ENCODE measurements at regions not wholly inside any gene's neighbourhood (a gene's known extent, or its start where the extent isn't known, plus 50 kb on each side); places are given as distances from the start of the nearest gene placed in this dataset.
A peak's percentile ranks its signal among the peaks of the same experiment; 100 is the strongest.
"Not testable (repeated sequence)": the region's sequence is repeated elsewhere in the genome, so short reads cannot be mapped to it uniquely, and the experiment has no call there.

DNA sequence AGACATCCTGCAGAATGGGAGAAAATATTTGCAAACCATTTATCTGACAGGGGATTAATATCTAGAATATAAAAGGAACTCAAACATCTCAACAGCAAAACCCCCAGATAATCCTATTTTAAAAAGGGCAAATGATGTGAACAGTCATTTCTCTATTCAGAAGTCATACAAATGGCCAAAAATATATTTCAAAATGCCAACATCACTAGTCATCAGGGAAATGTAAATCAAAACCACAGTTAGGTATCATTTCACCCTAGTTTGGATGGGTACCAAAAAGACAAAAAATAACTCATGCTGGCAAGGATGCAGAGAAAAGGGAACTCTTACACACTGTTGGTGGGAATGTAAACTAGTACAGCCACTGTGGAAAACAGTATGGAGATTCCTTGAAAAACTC lies 70.0 kb downstream of the TBR1 start:
- Histone ChIP-seq H2AFZ (ENCODE audit: low read length) (no peak overlapping the region), H3K4me2 (ENCODE audit: low read length) (0 out of 2 replicates have a peak overlapping the region, but pooled peaks have one; percentile 2), H3K4me3 (ENCODE audit: low read length) (no peak overlapping the region), H3F3A (ENCODE audit: low read length, unreplicated experiment) (no peaks in the 10 kb centered on the region), H3K4me1 (ENCODE audit: insufficient read depth, low read length) (peaks cover 29% of the 10 kb centered on the region), H3K27me3 (ENCODE audit: low read length) (no peaks in the 10 kb centered on the region), H3K79me2 (ENCODE audit: low read length) (no peaks in the 10 kb centered on the region), H3K27ac (ENCODE audit: low read length) (0 out of 2 replicates have a peak overlapping the region, but pooled peaks have one; percentile 6), H3K9ac (ENCODE audit: low read length) (no peak overlapping the region), H3K36me3 (ENCODE audit: low read depth, low read length) (no peaks in the 10 kb centered on the region), H3K9me3 (ENCODE audit: low read length) (peaks cover 8% of the 10 kb centered on the region), H3K9me2 (replicated peaks; ENCODE audit: low read length) (no peaks in the 10 kb centered on the region), H4K20me1 (ENCODE audit: low read length) (no peaks in the 10 kb centered on the region)
- no TSS peak for BruUV-seq (replicated peaks)
- CTCF ChIA-PET: no interaction called here
- POLR2A ChIA-PET (ENCODE audit: unreplicated experiment): no interaction called here
- no peak for TF ChIP-seq EZH2phosphoT487 (IDR thresholded peaks at IDR 0.05; ENCODE audit: borderline replicate concordance, low read length)
- DNase-seq: peak; percentile 90
- peak; percentile 77 for ATAC-seq
- intact Hi-C loops (cut with micrococcal nuclease): no loop called here

DNA sequence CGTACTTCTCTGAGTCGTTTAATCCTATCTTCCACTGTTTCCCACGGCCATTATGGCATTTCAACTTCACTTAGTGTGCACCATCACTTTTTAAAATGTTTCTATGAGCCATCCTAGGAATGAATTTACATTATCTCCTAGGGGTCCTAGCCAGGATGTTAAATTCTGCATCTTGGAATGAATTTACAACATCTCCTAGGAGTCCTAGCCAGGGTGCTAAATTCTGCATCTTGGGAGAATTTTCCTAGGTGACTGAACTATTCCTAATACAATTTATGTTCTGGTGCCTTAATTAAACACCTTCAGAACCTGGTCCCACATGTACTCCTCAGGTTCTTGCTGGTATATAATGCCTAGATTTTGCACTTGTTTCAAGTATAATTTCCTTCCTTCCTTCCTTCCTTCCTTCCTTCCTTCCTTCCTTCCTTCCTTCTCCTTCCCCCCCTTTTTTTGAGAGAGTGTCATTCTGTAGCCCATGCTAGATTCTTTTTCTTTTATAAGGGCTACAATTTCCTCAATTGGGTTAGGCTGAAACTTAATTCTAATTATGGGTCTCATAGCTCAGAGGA lies 72.1 kb downstream of the TBR1 start:
- DNase-seq: no peak
- Histone ChIP-seq H2AFZ (ENCODE audit: low read length) (no peak overlapping the region), H3K4me3 (ENCODE audit: low read length) (no peak overlapping the region), H3K36me3 (ENCODE audit: low read depth, low read length) (no peaks in the 10 kb centered on the region), H3K79me2 (ENCODE audit: low read length) (no peaks in the 10 kb centered on the region), H3K9ac (ENCODE audit: low read length) (no peak overlapping the region), H3K27me3 (ENCODE audit: low read length) (no peaks in the 10 kb centered on the region), H3K27ac (ENCODE audit: low read length) (no peak overlapping the region), H3F3A (ENCODE audit: low read length, unreplicated experiment) (no peaks in the 10 kb centered on the region), H3K9me2 (replicated peaks; ENCODE audit: low read length) (no peaks in the 10 kb centered on the region), H3K4me2 (ENCODE audit: low read length) (no peak overlapping the region), H3K4me1 (ENCODE audit: insufficient read depth, low read length) (peaks cover 29% of the 10 kb centered on the region), H3K9me3 (ENCODE audit: low read length) (no peaks in the 10 kb centered on the region), H4K20me1 (ENCODE audit: low read length) (no peaks in the 10 kb centered on the region)
- TF ChIP-seq, protein P1, sequence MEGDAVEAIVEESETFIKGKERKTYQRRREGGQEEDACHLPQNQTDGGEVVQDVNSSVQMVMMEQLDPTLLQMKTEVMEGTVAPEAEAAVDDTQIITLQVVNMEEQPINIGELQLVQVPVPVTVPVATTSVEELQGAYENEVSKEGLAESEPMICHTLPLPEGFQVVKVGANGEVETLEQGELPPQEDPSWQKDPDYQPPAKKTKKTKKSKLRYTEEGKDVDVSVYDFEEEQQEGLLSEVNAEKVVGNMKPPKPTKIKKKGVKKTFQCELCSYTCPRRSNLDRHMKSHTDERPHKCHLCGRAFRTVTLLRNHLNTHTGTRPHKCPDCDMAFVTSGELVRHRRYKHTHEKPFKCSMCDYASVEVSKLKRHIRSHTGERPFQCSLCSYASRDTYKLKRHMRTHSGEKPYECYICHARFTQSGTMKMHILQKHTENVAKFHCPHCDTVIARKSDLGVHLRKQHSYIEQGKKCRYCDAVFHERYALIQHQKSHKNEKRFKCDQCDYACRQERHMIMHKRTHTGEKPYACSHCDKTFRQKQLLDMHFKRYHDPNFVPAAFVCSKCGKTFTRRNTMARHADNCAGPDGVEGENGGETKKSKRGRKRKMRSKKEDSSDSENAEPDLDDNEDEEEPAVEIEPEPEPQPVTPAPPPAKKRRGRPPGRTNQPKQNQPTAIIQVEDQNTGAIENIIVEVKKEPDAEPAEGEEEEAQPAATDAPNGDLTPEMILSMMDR (conservative IDR thresholded peaks at IDR 0.05; ENCODE audit: low read depth, low read length): no peak
- TF ChIP-seq EZH2phosphoT487 (IDR thresholded peaks at IDR 0.05; ENCODE audit: borderline replicate concordance, low read length) (no peak), EZH2 (IDR thresholded peaks at IDR 0.05; ENCODE audit: low read length, unreplicated experiment) (no peak)
- POLR2A ChIA-PET (ENCODE audit: unreplicated experiment): no interaction called here
- no TSS peak for BruUV-seq (replicated peaks)
- no peak for ATAC-seq
- intact Hi-C loops (cut with micrococcal nuclease): no loop called here
- CTCF ChIA-PET: no interaction called here

DNA sequence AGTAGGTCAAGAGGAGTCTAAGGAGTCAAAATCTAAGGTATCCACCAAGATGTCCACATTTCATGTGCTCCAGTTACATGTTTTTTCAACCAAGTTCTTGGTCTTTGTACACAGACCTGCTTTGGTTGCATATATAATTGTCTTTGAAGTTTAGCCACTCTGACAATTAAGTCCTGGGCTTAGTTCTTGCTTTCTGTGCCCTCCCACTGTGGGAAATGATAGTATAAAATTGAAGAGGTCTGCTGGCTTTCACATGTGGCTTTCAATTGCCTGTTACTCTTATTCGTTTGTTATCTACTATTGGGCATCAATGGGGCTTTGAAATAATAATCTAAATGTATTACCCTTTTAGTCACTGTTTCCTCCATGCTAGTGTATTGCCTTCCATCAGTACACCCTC lies 72.8 kb downstream of the TBR1 start:
- Histone ChIP-seq H3K4me1 (ENCODE audit: insufficient read depth, low read length) (peaks cover 27% of the 10 kb centered on the region), H3F3A (ENCODE audit: low read length, unreplicated experiment) (no peaks in the 10 kb centered on the region), H3K4me2 (ENCODE audit: low read length) (no peak overlapping the region), H3K36me3 (ENCODE audit: low read depth, low read length) (no peaks in the 10 kb centered on the region), H3K79me2 (ENCODE audit: low read length) (no peaks in the 10 kb centered on the region), H3K27me3 (ENCODE audit: low read length) (no peaks in the 10 kb centered on the region), H3K27ac (ENCODE audit: low read length) (no peak overlapping the region), H3K9me2 (replicated peaks; ENCODE audit: low read length) (no peaks in the 10 kb centered on the region), H4K20me1 (ENCODE audit: low read length) (no peaks in the 10 kb centered on the region), H3K9ac (ENCODE audit: low read length) (no peak overlapping the region), H3K9me3 (ENCODE audit: low read length) (no peaks in the 10 kb centered on the region), H2AFZ (ENCODE audit: low read length) (no peak overlapping the region), H3K4me3 (ENCODE audit: low read length) (no peak overlapping the region)
- POLR2A ChIA-PET (ENCODE audit: unreplicated experiment): no interaction called here
- intact Hi-C loops (cut with micrococcal nuclease): no loop called here
- CTCF ChIA-PET: no interaction called here
- ATAC-seq (no peak), DNase-seq (no peak)
- BruUV-seq (replicated peaks): no TSS peak
- TF ChIP-seq EZH2phosphoT487 (IDR thresholded peaks at IDR 0.05; ENCODE audit: borderline replicate concordance, low read length) (no peak), EZH2 (IDR thresholded peaks at IDR 0.05; ENCODE audit: low read length, unreplicated experiment) (no peak)
- TF ChIP-seq, protein P1 (conservative IDR thresholded peaks at IDR 0.05; ENCODE audit: low read depth, low read length): no peak

DNA sequence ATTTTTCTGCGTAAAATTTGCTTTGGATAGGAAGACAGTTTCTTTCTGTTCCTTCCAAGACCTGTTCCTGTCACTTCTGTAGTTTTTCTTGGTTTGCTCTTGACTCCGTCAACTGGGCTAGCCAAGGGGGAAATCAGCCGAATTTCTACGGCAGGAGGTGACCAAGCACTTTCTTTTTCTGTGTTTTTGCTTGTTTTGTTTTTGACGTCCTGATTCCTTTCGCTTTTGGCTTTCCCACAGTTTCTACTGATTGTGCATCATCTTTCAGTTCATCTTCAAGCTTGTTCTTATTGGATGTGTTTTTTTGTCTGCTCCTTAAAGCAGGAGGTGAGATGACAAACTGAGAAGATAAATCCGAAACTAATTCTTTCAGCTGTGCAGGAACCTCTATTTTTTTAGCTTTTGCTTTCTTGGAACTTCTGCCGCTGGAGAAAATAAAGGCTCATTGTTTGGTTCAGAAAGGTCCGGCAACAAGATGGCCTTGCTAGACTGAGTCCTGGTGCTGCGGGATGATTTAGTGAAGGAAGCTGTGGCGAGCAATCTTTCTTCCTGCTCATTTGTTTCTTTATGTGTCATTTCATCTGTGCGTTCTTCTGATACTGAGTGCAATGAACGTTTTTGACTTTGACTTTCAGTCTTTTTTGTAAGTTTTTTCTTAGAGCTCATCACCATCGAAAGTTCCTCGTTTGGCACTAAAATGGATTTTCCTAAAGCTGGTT lies 85.0 kb downstream of the TBR1 start:
- POLR2A ChIA-PET (ENCODE audit: unreplicated experiment); H3K27ac ChIP-seq (ENCODE audit: low read length); intact Hi-C loops (cut with micrococcal nuclease); H3F3A ChIP-seq (ENCODE audit: low read length, unreplicated experiment); H3K79me2 ChIP-seq (ENCODE audit: low read length); BruUV-seq (replicated peaks); H3K4me1 ChIP-seq (ENCODE audit: insufficient read depth, low read length); H3K9ac ChIP-seq (ENCODE audit: low read length); H4K20me1 ChIP-seq (ENCODE audit: low read length); H3K9me3 ChIP-seq (ENCODE audit: low read length); H3K36me3 ChIP-seq (ENCODE audit: low read depth, low read length); H3K27me3 ChIP-seq (ENCODE audit: low read length); DNase-seq; ATAC-seq; H3K4me2 ChIP-seq (ENCODE audit: low read length); CTCF ChIA-PET; H2AFZ ChIP-seq (ENCODE audit: low read length); H3K4me3 ChIP-seq (ENCODE audit: low read length); H3K9me2 ChIP-seq (replicated peaks; ENCODE audit: low read length): not testable (repeated sequence)

DNA sequence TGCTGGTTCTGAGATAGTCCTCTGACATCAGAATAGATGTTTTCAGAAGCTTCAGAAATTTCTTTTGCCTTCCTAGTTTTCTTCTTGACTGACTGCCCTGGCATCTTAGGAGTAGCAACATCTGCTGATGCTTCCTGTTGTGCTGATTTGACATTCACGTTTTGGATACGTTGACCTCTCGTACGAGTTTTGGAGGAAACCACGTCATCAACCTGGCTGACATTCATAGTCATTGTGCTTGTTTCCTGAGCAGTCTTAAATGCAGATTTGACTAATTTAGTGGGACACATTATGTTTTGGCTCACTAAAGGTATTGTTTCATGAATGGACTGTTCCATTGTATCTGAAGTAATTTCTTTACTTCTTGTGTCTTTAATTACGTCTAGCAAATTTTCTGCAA lies 86.2 kb downstream of the TBR1 start:
- H3K4me1 ChIP-seq (ENCODE audit: insufficient read depth, low read length); H3K9me2 ChIP-seq (replicated peaks; ENCODE audit: low read length); H3K27me3 ChIP-seq (ENCODE audit: low read length); H3K4me3 ChIP-seq (ENCODE audit: low read length); H3K36me3 ChIP-seq (ENCODE audit: low read depth, low read length); BruUV-seq (replicated peaks); intact Hi-C loops (cut with micrococcal nuclease); H4K20me1 ChIP-seq (ENCODE audit: low read length); H3K9ac ChIP-seq (ENCODE audit: low read length); CTCF ChIA-PET; H3F3A ChIP-seq (ENCODE audit: low read length, unreplicated experiment); POLR2A ChIA-PET (ENCODE audit: unreplicated experiment); ATAC-seq; H3K27ac ChIP-seq (ENCODE audit: low read length); H3K79me2 ChIP-seq (ENCODE audit: low read length); H3K9me3 ChIP-seq (ENCODE audit: low read length); H2AFZ ChIP-seq (ENCODE audit: low read length); H3K4me2 ChIP-seq (ENCODE audit: low read length); DNase-seq: not testable (repeated sequence)
